Thyroid gland (tissue), 4 donors: ENCODE measurements at regions not wholly inside any gene's neighbourhood (a gene's known extent, or its start where the extent isn't known, plus 50 kb on each side); places are given as distances from the start of the nearest gene placed in this dataset.

Experiments used
- DNase-seq, 2 donors: peaks; one replicate each; pipeline ENCODE4 v3.0.0-alpha.2; 2019
- H3K27ac ChIP-seq, 3 donors: fragments of 200-600 bp; sonication (generic); 1 replicate in 2 of 3; 2 replicates in 1 of 3; pipeline ENCODE4 v1.5.1; 2016 to 2019; ENCODE audit warnings: mild to moderate bottlenecking in 1 of 3, moderate library complexity in 1 of 3
- H3K27me3 ChIP-seq: fragments of 200-600 bp; sonication (generic); one replicate; pipeline ENCODE4 v1.5.1; 2019
- H3K36me3 ChIP-seq, 2 donors: fragments of 200-600 bp; sonication (generic); one replicate each; pipeline ENCODE4 v1.5.1; 2016 to 2019
- H3K4me1 ChIP-seq, 2 donors: fragments of 200-600 bp; sonication (generic); one replicate each; pipeline ENCODE4 v1.5.1; 2017 to 2019
- H3K4me3 ChIP-seq, 3 donors: fragments of 200-600 bp; sonication (generic); replicated peaks in 1 of 3; 1 replicate in 2 of 3; 2 replicates in 1 of 3; pipeline ENCODE4 v1.5.1; 2016; ENCODE audit warnings: mild to moderate bottlenecking in 1 of 3
- H3K9me3 ChIP-seq: fragments of 200-600 bp; sonication (generic); one replicate; pipeline ENCODE4 v1.5.1; 2017
- POLR2A ChIP-seq, 2 donors: fragments of 450-650 bp; IDR thresholded peaks; one replicate each; pipeline ENCODE4 v1.6.1; 2017; ENCODE audit warnings: antibody characterized with exemption in 2 of 2, mild to moderate bottlenecking in 2 of 2, moderate library complexity in 1 of 2
- WGBS, 2 donors: methylation state at CpG; one replicate each; pipeline ENCODE4 v1.1.5; 2017; 5-methylcytosine and 5-hydroxymethylcytosine counted together
- intact Hi-C: fragments of 100-400 bp; cut with DNase I; formaldehyde crosslinking; loops from one replicate; pipeline ENCODE4 v1.15.1; 2023
- TF ChIP-seq, protein P1 (sequence below), 6 experiments: fragments of 200-600 bp in 3 of 6; fragments of 450-650 bp in 3 of 6; sonication (generic) in 3 of 6; IDR thresholded peaks; one replicate each; pipeline ENCODE4 v1.5.1; 2016 to 2019; ENCODE audit warnings: antibody characterized with exemption in 6 of 6, mild to moderate bottlenecking in 2 of 6, inconsistent platforms in 1 of 6, moderate library complexity in 1 of 6

DNA sequence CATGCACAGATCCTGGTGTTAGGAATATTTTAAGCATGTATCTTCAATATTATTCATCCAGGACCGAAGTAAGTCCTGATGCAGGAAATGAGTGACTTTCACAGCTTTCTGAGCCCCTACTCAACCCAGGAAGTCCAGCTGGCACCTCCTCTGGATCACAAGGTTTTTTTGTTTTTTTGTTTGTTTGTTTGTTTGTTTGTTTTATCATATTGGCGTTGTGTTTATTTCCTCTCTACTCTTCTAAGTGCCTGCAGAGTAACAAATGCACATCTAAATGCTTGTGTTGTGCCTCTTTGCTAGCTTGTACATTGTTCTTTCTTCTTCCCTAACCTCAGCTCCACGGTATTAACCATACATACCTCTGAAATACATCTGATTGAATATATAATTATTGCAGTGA, 594.3 kb upstream of the ADGRB3 start:
- WGBS, 2 donors: 44 to 48% methylated on average over 3 of the region's 3 CpGs
- no peak overlapping the region for H3K4me3 ChIP-seq
- no peak for DNase-seq

DNA sequence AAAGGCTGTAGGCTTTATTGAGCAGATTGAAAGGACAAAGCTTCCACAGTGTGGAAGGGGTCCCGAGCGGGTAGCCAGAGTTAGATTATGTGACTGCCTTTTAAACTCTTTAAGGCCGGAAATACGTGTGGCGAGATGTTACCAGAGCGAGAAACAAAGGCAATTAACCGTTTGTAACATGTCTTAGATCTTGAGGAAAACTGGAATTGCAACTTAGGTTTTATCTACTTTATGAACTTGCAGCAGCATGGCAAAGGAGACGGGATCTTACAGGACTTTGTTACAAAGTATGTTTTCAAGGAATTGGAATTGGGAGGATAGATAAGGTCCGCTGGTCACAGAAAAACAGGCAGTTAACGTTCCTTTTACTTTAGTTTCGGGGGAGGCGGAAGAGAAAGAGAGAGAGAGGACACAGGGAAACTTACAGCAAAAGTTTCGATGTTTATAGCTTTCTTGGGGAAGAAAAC, 594.7 kb upstream of the ADGRB3 start:
- H3K4me3 ChIP-seq: peak overlapping the region in 1 of 3 donors; percentile 13
- H3K27me3 ChIP-seq: no peaks in the 10 kb centered on the region
- intact Hi-C loops: no loop called here

More for the DNA sequence above, 594.3 kb upstream of the ADGRB3 start:
- no peaks in the 10 kb centered on the region for H3K9me3 ChIP-seq
- no peak overlapping the region for H3K27ac ChIP-seq
- no peaks in the 10 kb centered on the region for H3K36me3 ChIP-seq
- H3K4me1 ChIP-seq: no peaks in the 10 kb centered on the region
- intact Hi-C loops: no loop called here
- no peaks in the 10 kb centered on the region for H3K27me3 ChIP-seq
- TF ChIP-seq POLR2A (IDR thresholded peaks at IDR 0.05): no peak
- TF ChIP-seq, protein P1, sequence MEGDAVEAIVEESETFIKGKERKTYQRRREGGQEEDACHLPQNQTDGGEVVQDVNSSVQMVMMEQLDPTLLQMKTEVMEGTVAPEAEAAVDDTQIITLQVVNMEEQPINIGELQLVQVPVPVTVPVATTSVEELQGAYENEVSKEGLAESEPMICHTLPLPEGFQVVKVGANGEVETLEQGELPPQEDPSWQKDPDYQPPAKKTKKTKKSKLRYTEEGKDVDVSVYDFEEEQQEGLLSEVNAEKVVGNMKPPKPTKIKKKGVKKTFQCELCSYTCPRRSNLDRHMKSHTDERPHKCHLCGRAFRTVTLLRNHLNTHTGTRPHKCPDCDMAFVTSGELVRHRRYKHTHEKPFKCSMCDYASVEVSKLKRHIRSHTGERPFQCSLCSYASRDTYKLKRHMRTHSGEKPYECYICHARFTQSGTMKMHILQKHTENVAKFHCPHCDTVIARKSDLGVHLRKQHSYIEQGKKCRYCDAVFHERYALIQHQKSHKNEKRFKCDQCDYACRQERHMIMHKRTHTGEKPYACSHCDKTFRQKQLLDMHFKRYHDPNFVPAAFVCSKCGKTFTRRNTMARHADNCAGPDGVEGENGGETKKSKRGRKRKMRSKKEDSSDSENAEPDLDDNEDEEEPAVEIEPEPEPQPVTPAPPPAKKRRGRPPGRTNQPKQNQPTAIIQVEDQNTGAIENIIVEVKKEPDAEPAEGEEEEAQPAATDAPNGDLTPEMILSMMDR (IDR thresholded peaks at IDR 0.05): no peak

DNA sequence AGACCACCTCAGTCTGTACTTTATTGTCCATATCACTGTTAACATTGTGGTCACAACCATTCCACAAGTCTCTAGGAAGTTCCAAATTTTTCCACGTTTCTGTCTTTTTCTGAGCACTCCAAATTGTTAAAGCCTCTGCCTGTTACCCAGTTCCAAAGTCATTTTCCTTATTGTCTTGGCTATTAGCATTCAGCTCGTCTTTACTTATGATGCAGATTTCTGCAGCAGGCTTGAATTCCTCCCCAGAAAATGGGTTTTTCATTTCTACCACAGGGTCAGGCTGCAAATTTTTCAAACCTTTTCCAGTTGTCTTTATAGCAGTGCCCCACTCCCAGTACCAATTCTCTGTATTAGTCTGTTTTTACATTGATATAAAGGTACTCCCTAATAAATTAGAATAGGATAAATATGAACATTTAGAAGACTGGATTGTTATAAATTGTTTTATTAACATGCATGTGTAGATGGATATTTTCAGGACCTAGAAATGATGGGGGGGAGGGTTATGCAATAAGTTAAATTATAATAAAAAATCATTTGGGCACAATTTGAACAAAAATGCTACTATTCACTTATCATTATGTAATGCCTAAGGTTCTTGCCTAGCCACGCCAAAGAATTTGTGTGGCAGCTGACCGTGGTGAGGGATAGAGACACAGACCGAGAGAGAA, 595.3 kb upstream of the ADGRB3 start:
- no peaks in the 10 kb centered on the region for H3K9me3 ChIP-seq
- 10 to 33% methylated on average over 5 of the region's 5 CpGs for WGBS, 2 donors
- DNase-seq: peak in 1 of 2 donors; percentile 10
- no peak for TF ChIP-seq POLR2A (IDR thresholded peaks at IDR 0.05)
- TF ChIP-seq, protein P1 (IDR thresholded peaks at IDR 0.05): no peak
- peak overlapping the region in 1 of 3 donors; percentile 13 for H3K4me3 ChIP-seq
- no peaks in the 10 kb centered on the region for H3K36me3 ChIP-seq
- H3K4me1 ChIP-seq: no peaks in the 10 kb centered on the region
- no peaks in the 10 kb centered on the region for H3K27me3 ChIP-seq
- no peak overlapping the region for H3K27ac ChIP-seq
- intact Hi-C loops: no loop called here

More for the DNA sequence above, 594.7 kb upstream of the ADGRB3 start:
- Histone ChIP-seq H3K27ac (no peak overlapping the region), H3K9me3 (no peaks in the 10 kb centered on the region), H3K36me3 (no peaks in the 10 kb centered on the region), H3K4me1 (no peaks in the 10 kb centered on the region)
- WGBS, 2 donors: 36 to 51% methylated on average over 13 of the region's 13 CpGs
- TF ChIP-seq, protein P1 (IDR thresholded peaks at IDR 0.05): no peak
- TF ChIP-seq POLR2A (IDR thresholded peaks at IDR 0.05): no peak
- DNase-seq: no peak

DNA sequence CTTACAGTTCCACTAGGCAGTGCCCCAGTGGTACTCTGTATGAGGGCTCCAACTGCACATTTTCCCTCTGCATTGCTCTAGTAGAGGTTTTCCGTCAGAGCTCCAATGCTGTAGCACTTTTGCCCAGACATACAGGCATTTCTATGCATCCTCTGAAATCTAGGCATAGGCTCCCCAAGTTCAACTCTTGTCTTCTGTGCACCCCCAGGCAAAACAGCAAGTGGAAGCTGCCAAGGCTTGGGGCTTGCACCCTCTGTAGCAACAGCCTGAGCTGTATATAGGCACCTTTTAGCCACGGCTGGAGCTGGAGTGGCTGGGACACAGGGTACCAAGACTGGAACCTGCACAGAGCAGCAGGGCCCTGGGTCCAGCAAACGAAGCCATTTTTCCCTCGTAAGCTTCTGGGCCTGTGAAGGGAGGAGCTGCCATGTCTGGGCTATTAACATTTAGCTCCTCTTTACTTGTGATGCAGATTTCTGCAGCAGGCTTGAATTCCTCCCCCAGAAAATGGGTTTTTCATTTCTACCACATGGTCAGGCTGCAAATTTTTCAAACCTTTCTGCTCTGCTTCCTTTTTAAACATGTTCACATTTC, 596.2 kb upstream of the ADGRB3 start:
- intact Hi-C loops: no loop called here
- WGBS, 2 donors: 69 to 81% methylated on average over 4 of the region's 4 CpGs
- TF ChIP-seq, protein P1 (IDR thresholded peaks at IDR 0.05): no peak
- no peak for TF ChIP-seq POLR2A (IDR thresholded peaks at IDR 0.05)
- H3K36me3 ChIP-seq: no peaks in the 10 kb centered on the region
- H3K27me3 ChIP-seq: no peaks in the 10 kb centered on the region
- no peak overlapping the region for H3K27ac ChIP-seq
- H3K4me1 ChIP-seq: no peaks in the 10 kb centered on the region
- no peak for DNase-seq
- H3K4me3 ChIP-seq: no peak overlapping the region
- no peaks in the 10 kb centered on the region for H3K9me3 ChIP-seq

DNA sequence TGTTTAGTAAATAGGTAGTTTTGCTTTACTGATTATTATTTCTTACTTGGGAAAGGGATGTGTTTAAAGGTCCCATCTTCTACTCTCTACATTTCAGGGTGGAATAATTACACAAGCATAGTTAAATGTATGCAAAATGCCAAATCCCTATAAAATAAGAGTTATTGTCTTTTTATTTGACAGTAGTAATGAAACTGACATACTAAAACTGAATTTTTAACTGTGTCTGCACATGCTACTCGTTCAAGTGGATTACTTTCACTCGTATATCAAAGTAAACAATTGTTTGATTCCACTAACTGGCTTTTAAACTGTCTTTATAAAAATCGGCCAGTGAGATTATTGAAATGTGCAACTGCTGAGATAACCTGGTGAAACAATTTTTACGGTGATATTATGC, 602.9 kb upstream of the ADGRB3 start:
- no peak overlapping the region for H3K4me3 ChIP-seq
- no peaks in the 10 kb centered on the region for H3K4me1 ChIP-seq
- no peaks in the 10 kb centered on the region for H3K9me3 ChIP-seq
- intact Hi-C loops: no loop called here
- H3K27ac ChIP-seq: no peak overlapping the region
- 63 to 68% methylated on average over 4 of the region's 4 CpGs for WGBS, 2 donors
- TF ChIP-seq, protein P1 (IDR thresholded peaks at IDR 0.05): no peak
- no peak for DNase-seq
- H3K36me3 ChIP-seq: no peaks in the 10 kb centered on the region
- no peaks in the 10 kb centered on the region for H3K27me3 ChIP-seq
